ENCODE measurements at regions not wholly inside any gene's neighbourhood (a gene's known extent, or its start where the extent isn't known, plus 50 kb on each side); places are given as distances from the start of the nearest gene placed in this dataset.

GRCh38 chr2:122884889-122885288 is 1129.4 kb downstream of the TSN start (continued):
- TF ChIP-seq PRDM4 (tag by site-specific recombination; IDR thresholded peaks at IDR 0.05) (no peak), ZBTB48 (tag by site-specific recombination; IDR thresholded peaks at IDR 0.05) (no peak), ZNF670 (tag by site-specific recombination; IDR thresholded peaks at IDR 0.05; ENCODE audit: low read depth) (no peak), ZNF654 (tag by site-specific recombination; IDR thresholded peaks at IDR 0.05; ENCODE audit: low read depth) (no peak), ZFP41 (tag by site-specific recombination; IDR thresholded peaks at IDR 0.05; ENCODE audit: borderline replicate concordance) (no peak), IKZF3 (tag by site-specific recombination; IDR thresholded peaks at IDR 0.05) (no peak)

GRCh38 chr2:122885436-122885835 is 1130.0 kb downstream of the TSN start:
- TF ChIP-seq ZSCAN5A (tag by site-specific recombination; IDR thresholded peaks at IDR 0.05) (no peak), ZNF354C (tag by site-specific recombination; IDR thresholded peaks at IDR 0.05; ENCODE audit: borderline replicate concordance, low read depth) (no peak), ZNF555 (tag by site-specific recombination; conservative IDR thresholded peaks at IDR 0.05) (no peak), ZNF658 (tag by site-specific recombination; IDR thresholded peaks at IDR 0.05) (no peak), ZNF302 (tag by site-specific recombination; IDR thresholded peaks at IDR 0.05; ENCODE audit: low read depth) (no peak), ZNF16 (tag by site-specific recombination; IDR thresholded peaks at IDR 0.05; ENCODE audit: low read depth) (no peak), ZNF707 (tag by site-specific recombination; IDR thresholded peaks at IDR 0.05) (no peak), BCL11A (tag by site-specific recombination; IDR thresholded peaks at IDR 0.05; ENCODE audit: low read depth) (no peak), PBX3 (CRISPR knock-in tag; IDR thresholded peaks at IDR 0.05) (no peak), ZNF488 (tag by site-specific recombination; IDR thresholded peaks at IDR 0.05) (no peak)
- H3K27ac ChIP-seq (ENCODE audit: extremely low read depth, low read depth, low read length): no peak overlapping the region
- POLR2A ChIA-PET: no interaction called here

GRCh38 chr2:122886479-122887145 is 1131.2 kb downstream of the TSN start:
- Histone ChIP-seq H3K36me3 (ENCODE audit: control insufficient read depth in 2 of 2, insufficient read depth in 1 of 2, low read length in 2 of 2) (no peaks in the 10 kb centered on the region), H3K9me3 (ENCODE audit: control insufficient read depth, insufficient read depth, low read depth, low read length) (no peaks in the 10 kb centered on the region), H3K27ac (ENCODE audit: extremely low read depth, low read depth, low read length) (no peak overlapping the region), H3K4me1 (ENCODE audit: control insufficient read depth, insufficient read depth, low read length) (no peaks in the 10 kb centered on the region), H3K4me3 (ENCODE audit: low read depth, low read length) (no peak overlapping the region)
- POLR2A ChIA-PET: no interaction called here
- CTCF ChIA-PET: no interaction called here
- no peak for TF ChIP-seq TSHZ1 (tag by site-specific recombination; IDR thresholded peaks at IDR 0.05; ENCODE audit: borderline replicate concordance)
- TF ChIP-seq FEZF1 (tag by site-specific recombination; IDR thresholded peaks at IDR 0.05): no peak
- TF ChIP-seq BCL6B (tag by site-specific recombination; IDR thresholded peaks at IDR 0.05): no peak
- no peak for TF ChIP-seq ZNF529 (tag by site-specific recombination; IDR thresholded peaks at IDR 0.05; ENCODE audit: insufficient replicate concordance)
- no peak for TF ChIP-seq HOXA7 (CRISPR knock-in tag; IDR thresholded peaks at IDR 0.05; ENCODE audit: borderline replicate concordance)

More at GRCh38 chr2:122885436-122885835, 1130.0 kb downstream of the TSN start:
- H3K4me1 ChIP-seq (ENCODE audit: control insufficient read depth, insufficient read depth, low read length): no peaks in the 10 kb centered on the region
- CTCF ChIA-PET: no interaction called here
- no peaks in the 10 kb centered on the region for H3K36me3 ChIP-seq (ENCODE audit: control insufficient read depth in 2 of 2, insufficient read depth in 1 of 2, low read length in 2 of 2)
- no peaks in the 10 kb centered on the region for H3K9me3 ChIP-seq (ENCODE audit: control insufficient read depth, insufficient read depth, low read depth, low read length)
- H3K4me3 ChIP-seq (ENCODE audit: low read depth, low read length): no peak overlapping the region
